Caco-2 (cell line): ENCODE measurements at regions not wholly inside any gene's neighbourhood (a gene's known extent, or its start where the extent isn't known, plus 50 kb on each side); places are given as distances from the start of the nearest gene placed in this dataset.

ENCODE experiments used
- BruUV-seq: library from RNA; stranded (reverse); fragments of 400-500 nt; replicated peaks from 2 replicates; lab custom pipeline; 2021; lab: Mats Ljungman, UMichigan
- CTCF ChIA-PET: fragments of 300-600 bp; sonication (Branson Sonifier 250); formaldehyde crosslinking; loops from one replicate; lab custom pipeline; 2022; ENCODE audit warnings: antibody characterized with exemption; lab: Charles Lee
- POLR2A ChIA-PET: fragments of 300-600 bp; sonication (Branson Sonifier 250); formaldehyde crosslinking; loops from one replicate; lab custom pipeline; 2022; ENCODE audit warnings: antibody characterized with exemption; lab: Charles Lee
- DNase-seq, 2 experiments: peaks; one replicate each; pipeline versions ENCODE4 v3.0.0 to v3.0.0-alpha.2; 2020 to 2022
- H3K27me3 ChIP-seq: replicated peaks from 2 replicates; pipeline ENCODE4 v1.6.0; 2011; ENCODE audit warnings: low read length; ENCODE audit not compliant: control insufficient read depth, insufficient read depth
- H3K36me3 ChIP-seq: 2 replicates; pipeline ENCODE4 v1.5.1; 2011; ENCODE audit warnings: low read length; ENCODE audit not compliant: control insufficient read depth, insufficient read depth
- H3K4me1 ChIP-seq: fragments of 250-450 bp; sonication (Bioruptor Pico); 2 replicates; pipeline ENCODE4 v1.5.1; 2020; ENCODE audit warnings: mild to moderate bottlenecking
- H3K4me3 ChIP-seq: 2 replicates; pipeline ENCODE4 v1.5.1; 2011; ENCODE audit warnings: low read depth, mild to moderate bottlenecking, control low read depth, low read length
- H3K9me3 ChIP-seq: fragments of 250-450 bp; sonication (Bioruptor Pico); 2 replicates; pipeline ENCODE4 v1.5.1; 2020; ENCODE audit warnings: mild to moderate bottlenecking, moderate library complexity
- H3K27ac Mint-ChIP-seq: one replicate; pipeline ENCODE4 v1.8.0; 2022; ENCODE audit warnings: mixed read lengths; ENCODE audit not compliant: unreplicated experiment
- H3K27me3 Mint-ChIP-seq: one replicate; pipeline ENCODE4 v1.8.0; 2022; ENCODE audit warnings: mixed read lengths; ENCODE audit not compliant: insufficient read depth, unreplicated experiment
- H3K36me3 Mint-ChIP-seq: one replicate; pipeline ENCODE4 v1.8.0; 2022; ENCODE audit warnings: mild to moderate bottlenecking, mixed read lengths; ENCODE audit not compliant: insufficient read depth, unreplicated experiment
- H3K4me1 Mint-ChIP-seq: one replicate; pipeline ENCODE4 v1.8.0; 2022; ENCODE audit warnings: low read depth, mixed read lengths; ENCODE audit not compliant: unreplicated experiment
- H3K4me3 Mint-ChIP-seq: one replicate; pipeline ENCODE4 v1.8.0; 2022; ENCODE audit warnings: mild to moderate bottlenecking, moderate library complexity, mixed read lengths; ENCODE audit not compliant: unreplicated experiment
- H3K9me3 Mint-ChIP-seq: one replicate; pipeline ENCODE4 v1.8.0; 2022; ENCODE audit warnings: mixed read lengths; ENCODE audit not compliant: unreplicated experiment
- intact Hi-C: fragments of 100-400 bp; cut with micrococcal nuclease; formaldehyde crosslinking; loops from one replicate; pipeline ENCODE4 v1.10.0; 2022; ENCODE audit not compliant: unreplicated experiment
- TF ChIP-seq, protein P1 (sequence below), 2 experiments: fragments of 200-600 bp in 1 of 2; IDR thresholded peaks; 1 replicate in 1 of 2; 2 replicates in 1 of 2; pipeline versions ENCODE4 v1.5.1 to v1.8.0; 2011 to 2022; ENCODE audit warnings: antibody characterized with exemption in 1 of 2, control low read depth in 1 of 2, inconsistent platforms in 1 of 2, low read depth in 1 of 2, low read length in 1 of 2, mild to moderate bottlenecking in 1 of 2, moderate library complexity in 1 of 2; ENCODE audit not compliant: insufficient read depth in 1 of 2, severe bottlenecking in 1 of 2, unreplicated experiment in 1 of 2

DNA sequence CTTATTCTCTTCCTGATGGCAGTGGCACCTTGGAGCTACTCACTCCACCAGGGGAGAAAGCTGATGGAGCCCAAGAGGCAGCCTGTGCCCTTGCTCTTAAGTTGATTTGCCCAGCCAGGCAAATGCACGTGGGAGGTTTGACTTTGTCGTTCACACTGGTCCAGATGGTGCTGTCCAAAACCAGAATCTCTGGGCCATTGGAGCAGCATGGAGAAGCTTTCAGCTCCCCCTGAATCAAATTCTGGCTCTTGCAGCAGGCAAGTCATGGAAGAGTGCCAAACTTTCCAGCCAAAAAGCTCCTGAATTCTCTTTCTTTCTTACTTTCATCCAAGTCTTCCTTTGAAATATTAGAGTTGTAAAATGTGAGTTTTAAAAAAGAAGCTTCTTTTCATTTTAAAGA is 970.4 kb downstream of the RPA4 start:
- TF ChIP-seq, protein P1, sequence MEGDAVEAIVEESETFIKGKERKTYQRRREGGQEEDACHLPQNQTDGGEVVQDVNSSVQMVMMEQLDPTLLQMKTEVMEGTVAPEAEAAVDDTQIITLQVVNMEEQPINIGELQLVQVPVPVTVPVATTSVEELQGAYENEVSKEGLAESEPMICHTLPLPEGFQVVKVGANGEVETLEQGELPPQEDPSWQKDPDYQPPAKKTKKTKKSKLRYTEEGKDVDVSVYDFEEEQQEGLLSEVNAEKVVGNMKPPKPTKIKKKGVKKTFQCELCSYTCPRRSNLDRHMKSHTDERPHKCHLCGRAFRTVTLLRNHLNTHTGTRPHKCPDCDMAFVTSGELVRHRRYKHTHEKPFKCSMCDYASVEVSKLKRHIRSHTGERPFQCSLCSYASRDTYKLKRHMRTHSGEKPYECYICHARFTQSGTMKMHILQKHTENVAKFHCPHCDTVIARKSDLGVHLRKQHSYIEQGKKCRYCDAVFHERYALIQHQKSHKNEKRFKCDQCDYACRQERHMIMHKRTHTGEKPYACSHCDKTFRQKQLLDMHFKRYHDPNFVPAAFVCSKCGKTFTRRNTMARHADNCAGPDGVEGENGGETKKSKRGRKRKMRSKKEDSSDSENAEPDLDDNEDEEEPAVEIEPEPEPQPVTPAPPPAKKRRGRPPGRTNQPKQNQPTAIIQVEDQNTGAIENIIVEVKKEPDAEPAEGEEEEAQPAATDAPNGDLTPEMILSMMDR (IDR thresholded peaks at IDR 0.05; ENCODE audit: insufficient read depth in 1 of 2, low read depth in 1 of 2, low read length in 1 of 2, severe bottlenecking in 1 of 2, unreplicated experiment in 1 of 2) = no peak
- ChIA-PET CTCF (no interaction called here), POLR2A (no interaction called here)
- Mint-ChIP-seq H3K4me3 (no peak overlapping the region), H3K9me3 (peaks cover 1% of the 10 kb centered on the region), H3K27me3 (no peaks in the 10 kb centered on the region), H3K36me3 (no peaks in the 10 kb centered on the region), H3K4me1 (no peaks in the 10 kb centered on the region), H3K27ac (no peak overlapping the region)
- no peaks in the 10 kb centered on the region for H3K4me1 ChIP-seq
- H3K9me3 ChIP-seq = no peaks in the 10 kb centered on the region
- BruUV-seq = no TSS peak
- intact Hi-C loops = no loop called here
- H3K27me3 ChIP-seq = no peaks in the 10 kb centered on the region
- no peak overlapping the region for H3K4me3 ChIP-seq
- no peaks in the 10 kb centered on the region for H3K36me3 ChIP-seq
- no peak for DNase-seq

DNA sequence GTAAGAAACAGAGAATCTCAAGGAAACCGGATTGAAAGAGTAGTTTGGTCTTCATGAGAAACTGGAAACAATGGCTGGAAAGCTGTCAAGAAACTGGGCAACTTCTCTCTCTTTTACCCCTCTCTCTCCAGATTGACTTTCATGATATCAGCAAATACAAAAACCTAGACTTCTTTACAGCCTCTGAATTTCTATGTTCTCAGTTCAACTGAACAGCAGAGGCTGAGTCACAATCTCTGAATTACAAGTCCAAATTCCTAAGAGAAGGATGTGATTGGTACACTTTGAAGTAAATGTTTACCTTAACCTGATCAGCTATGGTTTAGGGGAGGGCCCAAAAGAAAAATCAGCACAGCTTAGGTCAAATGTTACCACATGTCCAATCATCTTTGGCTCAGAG is 974.9 kb downstream of the RPA4 start:
- Histone ChIP-seq H3K9me3 (no peaks in the 10 kb centered on the region), H3K4me1 (no peaks in the 10 kb centered on the region), H3K27me3 (no peaks in the 10 kb centered on the region), H3K4me3 (no peak overlapping the region), H3K36me3 (no peaks in the 10 kb centered on the region)
- H3K9me3 Mint-ChIP-seq = no peaks in the 10 kb centered on the region
- H3K36me3 Mint-ChIP-seq = no peaks in the 10 kb centered on the region
- TF ChIP-seq, protein P1 (IDR thresholded peaks at IDR 0.05; ENCODE audit: insufficient read depth in 1 of 2, low read depth in 1 of 2, low read length in 1 of 2, severe bottlenecking in 1 of 2, unreplicated experiment in 1 of 2) = no peak
- no peak overlapping the region for H3K27ac Mint-ChIP-seq
- intact Hi-C loops = no loop called here
- BruUV-seq = no TSS peak
- no peaks in the 10 kb centered on the region for H3K27me3 Mint-ChIP-seq
- H3K4me3 Mint-ChIP-seq = no peak overlapping the region
- DNase-seq = no peak
- CTCF ChIA-PET = no interaction called here
- POLR2A ChIA-PET = no interaction called here
- no peaks in the 10 kb centered on the region for H3K4me1 Mint-ChIP-seq

DNA sequence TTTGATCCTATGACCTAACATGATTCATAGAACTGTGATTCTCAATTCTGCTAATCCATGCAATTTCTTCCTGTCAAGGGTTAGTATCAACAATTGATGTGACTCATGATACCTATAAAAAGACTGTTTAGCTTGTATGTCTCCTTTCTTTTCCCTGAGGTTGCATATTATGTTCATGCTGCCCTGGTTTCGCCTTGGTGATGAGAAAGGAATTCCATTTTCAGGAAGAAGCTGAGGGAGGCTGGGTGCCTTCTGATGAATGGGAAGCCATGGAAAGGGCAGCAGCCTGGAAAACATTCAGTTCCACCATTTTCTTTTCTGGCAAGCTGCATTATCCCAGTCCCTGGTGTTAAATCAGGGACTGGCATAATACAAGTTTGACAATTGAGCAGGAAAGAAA is 976.5 kb downstream of the RPA4 start:
- Mint-ChIP-seq H3K27me3 (no peaks in the 10 kb centered on the region), H3K4me3 (no peak overlapping the region), H3K4me1 (no peaks in the 10 kb centered on the region), H3K27ac (no peak overlapping the region), H3K9me3 (no peaks in the 10 kb centered on the region), H3K36me3 (no peaks in the 10 kb centered on the region)
- Histone ChIP-seq H3K27me3 (no peaks in the 10 kb centered on the region), H3K4me1 (no peaks in the 10 kb centered on the region), H3K4me3 (no peak overlapping the region), H3K36me3 (no peaks in the 10 kb centered on the region), H3K9me3 (no peaks in the 10 kb centered on the region)
- ChIA-PET POLR2A (no interaction called here), CTCF (no interaction called here)
- intact Hi-C loops = no loop called here
- TF ChIP-seq, protein P1 (IDR thresholded peaks at IDR 0.05; ENCODE audit: insufficient read depth in 1 of 2, low read depth in 1 of 2, low read length in 1 of 2, severe bottlenecking in 1 of 2, unreplicated experiment in 1 of 2) = no peak
- no peak for DNase-seq
- no TSS peak for BruUV-seq
